Heart left ventricle (tissue), 16 donors: ENCODE measurements at regions not wholly inside any gene's neighbourhood (a gene's known extent, or its start where the extent isn't known, plus 50 kb on each side); places are given as distances from the start of the nearest gene placed in this dataset.
"Not testable (repeated sequence)": the region's sequence is repeated elsewhere in the genome, so short reads cannot be mapped to it uniquely, and the experiment has no call there.

ENCODE experiments used
- ATAC-seq, 4 donors: fragments of 200-7000 bp; cut with Tn5 transposase; one replicate each; pipeline ENCODE4 v1.9.1; 2020 to 2022; ENCODE audit warnings: moderate library complexity in 4 of 4, mild to moderate bottlenecking in 3 of 4, moderate number of reproducible peaks in 1 of 4
- DNase-seq, 5 donors: peaks; one replicate each; pipeline ENCODE4 v3.0.0-alpha.2; 2020
- H3K27ac ChIP-seq, 12 donors: fragments of 200-600 bp; sonication (generic) in 4 of 12; one replicate each; pipeline versions ENCODE4 v1.5.0 to v1.8.0; 2016 to 2022; ENCODE audit warnings: mild to moderate bottlenecking in 2 of 12
- H3K27me3 ChIP-seq, 9 donors: fragments of 200-600 bp; sonication (generic) in 2 of 9; one replicate each; pipeline versions ENCODE4 v1.5.1 to v1.8.0; 2016 to 2022; ENCODE audit warnings: mild to moderate bottlenecking in 3 of 9
- H3K36me3 ChIP-seq, 9 donors: fragments of 200-600 bp; sonication (generic) in 2 of 9; one replicate each; pipeline versions ENCODE4 v1.5.0 to v1.8.0; 2018 to 2022; ENCODE audit warnings: mild to moderate bottlenecking in 2 of 9
- H3K4me1 ChIP-seq, 12 donors: fragments of 200-600 bp; sonication (generic) in 4 of 12; one replicate each; pipeline versions ENCODE4 v1.5.0 to v1.8.0; 2016 to 2022; ENCODE audit warnings: mild to moderate bottlenecking in 3 of 12
- H3K4me3 ChIP-seq, 12 donors: fragments of 200-600 bp; sonication (generic) in 4 of 12; one replicate each; pipeline versions ENCODE4 v1.5.0 to v1.8.0; 2017 to 2022; ENCODE audit warnings: mild to moderate bottlenecking in 9 of 12, moderate library complexity in 4 of 12
- H3K9me3 ChIP-seq, 12 donors: fragments of 200-600 bp; sonication (generic) in 4 of 12; one replicate each; pipeline versions ENCODE4 v1.5.0 to v1.8.0; 2016 to 2022; ENCODE audit warnings: mild to moderate bottlenecking in 1 of 12
- POLR2A ChIP-seq, 2 donors: fragments of 450-650 bp; IDR thresholded peaks; one replicate each; pipeline ENCODE4 v1.6.1; 2017; ENCODE audit warnings: antibody characterized with exemption in 2 of 2, mild to moderate bottlenecking in 2 of 2, moderate library complexity in 2 of 2
- WGBS, 4 donors: extraction: QIAGEN DNeasy Blood & Tissue Kit in 2 of 4; methylation state at CpG; one replicate each; pipeline versions ENCODE4 v1.1.5 to v1.1.7; 2013 to 2018; 5-methylcytosine and 5-hydroxymethylcytosine counted together
- intact Hi-C, 10 donors: fragments of 100-400 bp; cut with DNase I; formaldehyde crosslinking; loops; one replicate each; pipeline versions ENCODE4 v1.11.1 to v1.14.2; 2022
- TF ChIP-seq, protein P1 (sequence below), 12 donors: fragments of 200-600 bp; sonication (generic) in 4 of 12; IDR thresholded peaks; one replicate each; pipeline versions ENCODE4 v1.5.0 to v1.8.0; 2018 to 2022; ENCODE audit warnings: antibody characterized with exemption in 12 of 12, mild to moderate bottlenecking in 5 of 12
- donor health status: ischemic (EF 13 %, LVEDD 7.1; RV severe dilation, severe dysfunction).
- donor health status: healthy with polysubstance abuse.
- donor health status: DM: no; HTN: yes; CAD: no.
- donor health status: DM: no; HTN: no; CAD: no.
- donor health status: ischemic (EF 25% LVEDD 6.9; RV normal size, moderate dysfunction).
- donor health status: ischemic (EF 25% LVEDD 5.7; RV mildly dilated, moderate dysfunction).
- donor health status: healthy.
- donor health status: DM: yes; HTN: yes; CAD: no.
- donor health status: ischemic (EF 35%, LVEDD 5.7; RV mildly dilated, moderate dysfunction).
- donor health status: nonischemic (EF 11% LVEDD 7.7; RV severe dilation, severe dysfunction).
- donor health status: DM: yes; HTN: yes; CAD: no.
- donor health status: PGD.
- donor health status: ischemic (EF 29% LVEDD 5.4; RV normal size, mild dysfunction).
- donor health status: nonischemic (EF 23%, LVEDD 6.1; RV moderate dilation, normal function).

GRCh38 chr5:25295067-25295466 is 650.3 kb upstream of the CDH10 start:
- Histone ChIP-seq H3K27ac (no peak overlapping the region), H3K36me3 (no peaks in the 10 kb centered on the region), H3K27me3 (no peaks in the 10 kb centered on the region), H3K4me3 (no peak overlapping the region), H3K9me3 (peaks cover 0 to 18% (median 0%) of the 10 kb centered on the region in 12 donors), H3K4me1 (no peaks in the 10 kb centered on the region)
- intact Hi-C loops: no loop called here
- no peak for DNase-seq
- TF ChIP-seq, protein P1, sequence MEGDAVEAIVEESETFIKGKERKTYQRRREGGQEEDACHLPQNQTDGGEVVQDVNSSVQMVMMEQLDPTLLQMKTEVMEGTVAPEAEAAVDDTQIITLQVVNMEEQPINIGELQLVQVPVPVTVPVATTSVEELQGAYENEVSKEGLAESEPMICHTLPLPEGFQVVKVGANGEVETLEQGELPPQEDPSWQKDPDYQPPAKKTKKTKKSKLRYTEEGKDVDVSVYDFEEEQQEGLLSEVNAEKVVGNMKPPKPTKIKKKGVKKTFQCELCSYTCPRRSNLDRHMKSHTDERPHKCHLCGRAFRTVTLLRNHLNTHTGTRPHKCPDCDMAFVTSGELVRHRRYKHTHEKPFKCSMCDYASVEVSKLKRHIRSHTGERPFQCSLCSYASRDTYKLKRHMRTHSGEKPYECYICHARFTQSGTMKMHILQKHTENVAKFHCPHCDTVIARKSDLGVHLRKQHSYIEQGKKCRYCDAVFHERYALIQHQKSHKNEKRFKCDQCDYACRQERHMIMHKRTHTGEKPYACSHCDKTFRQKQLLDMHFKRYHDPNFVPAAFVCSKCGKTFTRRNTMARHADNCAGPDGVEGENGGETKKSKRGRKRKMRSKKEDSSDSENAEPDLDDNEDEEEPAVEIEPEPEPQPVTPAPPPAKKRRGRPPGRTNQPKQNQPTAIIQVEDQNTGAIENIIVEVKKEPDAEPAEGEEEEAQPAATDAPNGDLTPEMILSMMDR (IDR thresholded peaks at IDR 0.05): no peak
- TF ChIP-seq POLR2A (IDR thresholded peaks at IDR 0.05): no peak
- WGBS, 4 donors: 65 to 77% (median 69%) methylated on average over 3 of the region's 3 CpGs
- no peak for ATAC-seq

GRCh38 chr5:25289766-25290165 is 645.0 kb upstream of the CDH10 start:
- ATAC-seq, DNase-seq, intact Hi-C loops, H3K27ac ChIP-seq, H3K36me3 ChIP-seq, H3K4me1 ChIP-seq, H3K27me3 ChIP-seq, H3K4me3 ChIP-seq: not testable (repeated sequence)
- WGBS, 4 donors: 95 to 98% (median 96%) methylated on average over 2 of the region's 2 CpGs
- H3K9me3 ChIP-seq: peaks cover 0 to 23% (median 0%) of the 10 kb centered on the region in 12 donors

GRCh38 chr5:25286319-25286718 is 641.5 kb upstream of the CDH10 start:
- WGBS, 4 donors: 64 to 68% (median 64%) methylated on average over 3 of the region's 3 CpGs
- no peak overlapping the region for H3K4me3 ChIP-seq
- no peaks in the 10 kb centered on the region for H3K4me1 ChIP-seq
- intact Hi-C loops: no loop called here
- H3K27ac ChIP-seq: no peak overlapping the region
- DNase-seq: no peak
- TF ChIP-seq POLR2A (IDR thresholded peaks at IDR 0.05): no peak
- TF ChIP-seq, protein P1 (IDR thresholded peaks at IDR 0.05): no peak
- no peaks in the 10 kb centered on the region for H3K27me3 ChIP-seq
- no peak for ATAC-seq
- H3K9me3 ChIP-seq: peaks cover 0 to 15% (median 0%) of the 10 kb centered on the region in 12 donors
- no peaks in the 10 kb centered on the region for H3K36me3 ChIP-seq

DNA sequence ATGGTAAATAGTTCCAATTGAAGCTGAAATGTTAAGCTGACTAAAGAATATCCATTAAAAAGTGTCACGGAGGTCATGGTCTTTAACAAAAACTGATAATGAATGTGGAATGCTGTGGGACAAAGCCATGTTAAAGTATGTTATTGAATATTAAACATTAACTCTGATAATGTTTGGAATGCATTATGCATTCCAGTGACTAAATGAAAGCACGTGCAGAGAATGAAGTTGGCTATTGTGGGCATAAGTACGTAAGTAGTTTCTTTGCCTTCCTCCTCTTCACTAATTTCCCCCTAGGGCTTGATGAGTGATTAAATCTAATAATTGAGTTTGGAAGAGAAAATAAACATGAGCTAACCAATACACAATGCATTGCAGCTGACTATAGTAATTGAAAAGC is 640.4 kb upstream of the CDH10 start:
- DNase-seq: no peak
- Histone ChIP-seq H3K4me1 (no peaks in the 10 kb centered on the region), H3K27me3 (no peaks in the 10 kb centered on the region), H3K36me3 (no peaks in the 10 kb centered on the region), H3K27ac (no peak overlapping the region), H3K9me3 (peaks cover 0 to 6% (median 0%) of the 10 kb centered on the region in 12 donors), H3K4me3 (no peak overlapping the region)
- intact Hi-C loops: no loop called here
- no peak for TF ChIP-seq POLR2A (IDR thresholded peaks at IDR 0.05)
- TF ChIP-seq, protein P1 (IDR thresholded peaks at IDR 0.05): no peak
- ATAC-seq: no peak
- WGBS, 4 donors: 47 to 61% (median 58%) methylated on average over 3 of the region's 3 CpGs

GRCh38 chr5:25263507-25263906 is 618.7 kb upstream of the CDH10 start:
- H3K36me3 ChIP-seq, H3K4me3 ChIP-seq, DNase-seq, ATAC-seq, H3K4me1 ChIP-seq, H3K27me3 ChIP-seq, intact Hi-C loops, H3K27ac ChIP-seq: not testable (repeated sequence)
- WGBS, 4 donors: 83 to 92% (median 89%) methylated on average over 14 of the region's 14 CpGs
- peaks cover 0 to 25% (median 11%) of the 10 kb centered on the region in 12 donors for H3K9me3 ChIP-seq
